GM18858 (cell line): ENCODE measurements at regions not wholly inside any gene's neighbourhood (a gene's known extent, or its start where the extent isn't known, plus 50 kb on each side); places are given as distances from the start of the nearest gene placed in this dataset.

Experiments
- ATAC-seq: cut with Tn5 transposase; IDR thresholded peaks from one replicate; pipeline ENCODE4 v1.9.1; 2021; ENCODE audit not compliant: unreplicated experiment

DNA sequence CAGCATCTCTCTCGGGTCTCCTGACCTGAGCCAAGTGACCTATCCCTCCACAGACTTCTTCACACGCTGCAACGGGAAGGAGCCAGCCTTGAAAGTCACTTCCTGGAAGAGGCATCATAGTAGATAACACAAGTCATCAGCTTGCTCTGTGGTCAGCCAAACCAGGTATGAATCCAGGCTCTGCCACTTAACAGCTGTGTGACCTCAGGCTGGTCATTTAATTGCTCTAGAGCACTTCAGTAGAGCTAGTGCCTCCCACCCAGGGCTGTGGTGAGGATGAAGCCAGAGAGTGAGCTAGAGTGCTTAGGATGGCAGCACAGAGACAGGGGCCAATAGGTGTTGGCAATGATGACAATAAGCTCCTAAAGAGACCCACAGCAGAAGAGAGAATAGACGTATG lies 247.7 kb upstream of the ZMIZ1 start:
- ATAC-seq, result no peak

DNA sequence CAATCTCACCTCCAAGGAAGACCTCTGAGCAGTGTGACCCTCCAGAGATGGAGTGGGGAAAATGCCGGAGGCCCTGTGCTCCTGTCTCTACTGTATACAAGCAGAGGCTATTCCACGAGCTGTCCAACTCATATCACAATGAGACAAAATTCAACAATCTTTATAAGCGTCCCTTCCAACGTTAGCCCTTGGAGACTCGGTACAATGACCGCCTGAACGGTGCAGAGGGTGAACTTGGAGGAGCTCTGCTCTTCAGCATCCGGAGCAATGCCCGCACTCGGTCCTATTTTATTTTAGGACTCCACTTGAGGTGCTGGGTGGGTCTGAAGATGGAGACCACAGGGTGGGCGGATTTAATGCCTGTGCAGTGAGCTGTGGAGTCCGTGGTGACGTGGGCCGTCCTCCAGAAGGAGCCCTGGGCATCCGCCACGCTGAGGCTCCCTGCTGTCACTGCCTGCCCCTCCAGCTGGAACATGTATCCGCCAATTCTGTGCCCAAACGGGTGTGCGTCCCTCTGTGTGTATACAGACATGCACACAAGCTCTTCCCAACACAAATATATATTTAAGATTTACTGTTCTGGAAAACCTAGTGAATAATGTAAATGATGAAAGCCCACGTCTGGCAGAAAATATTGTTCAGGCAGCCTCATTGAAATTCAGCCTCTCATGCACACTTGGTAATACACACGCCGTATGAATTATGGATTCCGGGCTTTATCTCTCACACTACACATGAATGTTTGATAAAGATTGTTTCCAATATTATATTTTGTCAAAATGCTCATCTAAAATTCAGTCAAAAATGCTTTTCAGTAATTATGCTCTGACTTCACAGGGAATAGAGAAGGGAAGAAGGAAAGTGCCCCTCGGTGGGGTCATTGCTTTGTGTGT lies 239.9 kb upstream of the ZMIZ1 start:
- no peak for ATAC-seq

DNA sequence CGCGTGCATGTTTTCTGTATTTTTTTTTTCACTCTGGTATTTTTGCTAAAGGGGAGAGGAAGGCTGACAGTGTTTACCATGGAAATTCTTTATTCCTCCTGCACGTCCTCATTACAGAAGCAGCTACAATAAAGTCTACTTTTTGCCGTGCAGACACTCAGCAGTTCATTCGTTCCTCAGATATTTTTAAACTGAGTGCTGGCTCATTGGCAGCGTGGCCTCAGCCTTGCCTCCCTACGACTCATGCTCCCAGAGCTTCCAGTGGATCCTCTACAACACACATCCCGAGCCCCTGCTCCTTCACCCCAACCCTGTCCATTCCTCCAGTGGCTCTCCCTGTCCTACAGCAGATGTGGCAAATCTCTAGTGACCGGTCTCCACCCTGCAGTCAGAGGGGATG lies 239.2 kb upstream of the ZMIZ1 start:
- ATAC-seq, result no peak

DNA sequence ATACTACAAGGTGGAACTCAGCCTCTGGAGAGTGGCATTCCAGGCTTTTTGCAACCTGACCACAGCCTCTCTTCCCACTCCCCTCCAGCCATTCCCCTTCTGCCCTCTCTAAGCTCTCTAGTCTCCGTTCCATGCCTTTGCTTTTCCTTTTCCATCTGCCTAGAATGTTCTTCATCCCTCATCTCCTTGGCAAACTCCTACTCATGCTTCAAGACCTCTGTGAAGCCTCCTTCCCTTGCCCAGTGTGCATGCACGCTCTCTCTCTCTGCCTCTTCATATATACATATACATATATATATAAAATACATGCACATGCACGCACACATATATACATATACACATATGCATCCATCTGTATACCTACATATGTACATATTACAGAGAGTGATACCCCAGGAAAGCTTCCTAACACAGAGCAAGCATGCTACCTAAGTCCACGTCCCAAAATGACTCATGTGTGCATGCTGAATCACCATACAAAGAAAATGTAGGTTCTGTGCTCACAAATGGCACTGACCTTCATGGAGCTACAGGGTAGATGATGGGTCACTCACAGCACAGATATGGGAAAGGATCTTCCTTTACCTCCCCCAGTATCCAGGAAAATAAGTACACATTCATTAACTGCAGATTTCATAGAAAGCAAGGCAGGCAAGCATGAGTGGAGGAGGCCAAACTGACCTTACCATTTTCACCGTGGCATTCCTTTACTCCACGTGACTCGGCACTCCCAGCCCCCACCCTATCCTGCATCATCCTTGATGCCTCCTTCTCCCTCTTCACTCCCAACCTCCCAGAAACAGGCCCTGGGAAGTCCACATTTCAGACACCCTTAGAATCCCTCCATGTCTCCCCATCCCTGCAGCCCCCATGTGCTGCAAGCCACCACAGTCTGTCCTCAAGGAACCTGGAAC lies 238.4 kb upstream of the ZMIZ1 start:
- ATAC-seq, result no peak

DNA sequence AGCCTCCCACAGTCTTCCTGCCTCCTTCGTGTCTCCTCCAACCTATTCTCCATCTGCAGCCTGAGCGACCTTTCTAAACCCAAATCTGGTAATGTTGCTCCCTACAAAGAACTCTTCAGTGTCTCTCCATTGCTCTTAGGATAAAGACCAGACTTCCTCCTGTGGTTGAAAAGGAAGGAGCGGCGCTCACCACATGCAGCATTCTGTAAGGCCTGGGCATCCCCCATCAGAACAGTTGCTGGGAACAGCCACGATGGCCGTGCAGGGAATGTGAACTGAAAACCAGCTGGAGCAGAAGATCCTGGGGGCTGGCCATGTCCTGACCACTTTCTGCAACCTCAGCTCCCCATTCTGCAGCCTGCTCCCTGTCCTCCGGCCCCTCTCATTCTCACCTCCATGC lies 237.8 kb upstream of the ZMIZ1 start:
- no peak for ATAC-seq

DNA sequence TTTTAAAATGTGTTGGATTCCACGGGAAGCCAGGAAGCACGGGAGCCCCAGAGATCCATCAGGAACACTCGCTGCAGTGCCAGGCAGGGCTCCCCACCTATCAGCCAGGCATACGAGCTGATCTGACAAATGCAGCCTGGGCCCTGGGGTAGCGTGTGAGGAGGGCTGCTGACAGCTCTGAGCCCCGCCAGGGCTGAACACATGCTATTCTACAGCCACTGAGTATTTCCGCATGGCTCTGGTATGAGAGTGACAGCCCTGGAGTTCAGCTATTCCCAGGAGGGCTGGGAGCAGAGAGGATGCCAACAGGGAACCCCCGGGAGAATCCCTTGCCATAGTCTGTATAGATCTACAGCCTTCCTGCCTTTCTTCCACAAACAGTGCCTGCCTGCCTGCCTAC lies 237.3 kb upstream of the ZMIZ1 start:
- ATAC-seq, result no peak

DNA sequence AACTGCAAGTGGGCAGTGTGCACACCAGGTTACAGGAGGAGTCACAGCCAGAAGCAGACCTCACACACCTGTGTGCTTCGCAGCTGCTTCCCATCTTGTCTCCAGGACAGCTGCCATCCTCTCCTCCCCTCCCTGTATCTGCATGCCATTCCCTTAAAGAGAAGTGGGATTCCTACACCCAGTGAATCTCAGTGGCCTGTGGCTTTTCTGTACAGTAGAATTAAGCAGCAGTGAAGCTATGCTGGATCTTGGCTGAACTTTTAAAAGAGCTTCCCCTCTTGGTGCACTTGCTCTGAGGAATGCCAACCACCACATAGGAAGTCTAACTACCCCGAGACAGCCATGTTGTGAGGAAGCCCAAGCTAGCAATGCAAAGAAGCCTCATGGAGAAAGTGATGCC lies 236.5 kb upstream of the ZMIZ1 start:
- ATAC-seq, result no peak

DNA sequence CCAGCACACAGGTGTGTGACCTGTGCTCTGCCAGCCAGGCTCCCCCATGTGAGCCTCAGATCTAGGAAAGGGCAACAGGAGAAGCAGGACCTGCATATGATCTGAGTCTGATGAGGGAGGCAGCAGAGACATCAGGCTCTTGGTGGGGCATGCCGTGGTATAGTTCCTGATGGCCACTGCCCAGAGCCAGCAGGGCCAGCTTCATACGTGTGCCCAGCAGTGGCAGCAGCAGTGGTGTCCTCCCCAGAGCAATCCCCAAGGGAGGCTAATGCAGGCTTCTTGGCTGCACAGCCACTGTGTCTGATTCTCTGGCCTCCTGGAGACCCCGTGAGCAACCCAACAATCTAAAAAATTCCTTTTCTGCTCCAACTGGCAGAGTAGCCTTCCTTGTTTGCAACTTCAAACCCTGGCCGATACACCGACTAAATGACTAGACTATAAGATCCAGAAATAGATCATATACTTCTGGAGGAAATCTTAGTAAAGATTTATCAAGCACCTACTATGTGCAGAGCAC lies 230.6 kb upstream of the ZMIZ1 start:
- no peak for ATAC-seq

DNA sequence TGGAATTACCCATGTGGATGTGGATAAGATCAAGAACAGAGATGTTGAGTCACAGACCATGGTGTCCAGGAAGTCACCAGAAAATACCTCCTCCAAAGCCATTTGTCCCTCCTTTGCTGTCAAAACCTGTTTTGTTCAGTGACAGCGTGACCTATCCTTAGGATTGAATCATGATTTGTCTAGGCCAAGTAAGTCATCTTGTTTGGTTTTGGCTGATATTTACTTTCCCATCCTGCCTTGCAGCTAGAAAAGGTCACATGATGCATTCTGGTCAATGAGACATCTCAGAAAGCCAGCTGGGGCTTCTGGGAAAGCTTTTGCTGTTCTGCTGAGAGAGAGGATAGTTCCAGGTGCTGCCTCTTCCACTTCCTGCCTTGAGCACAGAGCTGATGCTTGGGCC lies 225.3 kb upstream of the ZMIZ1 start:
- ATAC-seq, result no peak

DNA sequence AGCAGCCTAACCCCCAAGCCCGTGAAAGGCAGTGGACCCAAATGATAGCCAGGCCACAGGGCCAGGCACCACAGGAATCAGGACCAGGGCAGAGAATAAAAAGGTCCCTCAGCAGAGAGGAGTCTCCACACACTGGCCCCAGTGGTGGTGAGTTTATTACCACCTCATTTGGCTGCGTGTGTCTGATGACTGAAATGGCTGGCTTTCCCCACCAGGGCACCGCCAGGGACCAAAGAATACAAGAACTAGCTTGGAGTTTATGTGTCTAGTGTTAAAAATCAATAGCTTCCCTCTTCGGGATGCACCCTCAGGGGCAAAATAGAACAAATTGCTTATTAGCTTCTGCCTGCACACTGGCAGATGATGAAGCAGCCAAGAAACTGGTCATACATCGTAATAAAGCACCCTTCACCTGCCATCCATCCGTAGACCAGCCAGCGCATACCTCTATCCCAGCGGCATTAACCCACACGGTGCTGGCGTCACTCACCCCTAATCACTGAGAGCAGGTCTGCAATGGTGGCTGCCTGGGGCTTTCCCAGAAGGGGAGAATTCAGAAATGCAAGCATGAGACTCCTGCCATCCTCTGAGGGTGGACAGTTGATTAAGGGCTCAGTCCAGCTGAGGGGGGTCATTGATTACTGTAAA lies 223.7 kb upstream of the ZMIZ1 start:
- no peak for ATAC-seq

DNA sequence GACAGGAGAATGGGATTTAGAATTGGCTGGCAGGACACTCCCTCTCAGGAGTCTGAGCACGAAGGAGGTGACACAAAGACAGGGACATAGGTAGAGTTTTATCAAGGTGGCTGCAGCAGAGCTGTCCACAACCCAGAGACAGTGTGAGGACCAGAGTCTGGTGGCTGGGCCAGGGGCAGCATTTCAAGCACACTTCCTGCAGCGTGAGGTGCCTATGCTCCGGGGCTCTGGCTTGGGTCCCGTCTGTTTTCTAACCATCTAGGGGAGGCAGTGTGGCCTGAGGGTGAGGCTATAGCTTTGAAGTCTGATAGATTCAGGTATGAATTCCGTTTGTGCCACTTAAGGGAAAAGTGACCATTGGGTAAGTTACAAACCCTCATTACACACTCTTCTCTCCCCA lies 222.7 kb upstream of the ZMIZ1 start:
- no peak for ATAC-seq

DNA sequence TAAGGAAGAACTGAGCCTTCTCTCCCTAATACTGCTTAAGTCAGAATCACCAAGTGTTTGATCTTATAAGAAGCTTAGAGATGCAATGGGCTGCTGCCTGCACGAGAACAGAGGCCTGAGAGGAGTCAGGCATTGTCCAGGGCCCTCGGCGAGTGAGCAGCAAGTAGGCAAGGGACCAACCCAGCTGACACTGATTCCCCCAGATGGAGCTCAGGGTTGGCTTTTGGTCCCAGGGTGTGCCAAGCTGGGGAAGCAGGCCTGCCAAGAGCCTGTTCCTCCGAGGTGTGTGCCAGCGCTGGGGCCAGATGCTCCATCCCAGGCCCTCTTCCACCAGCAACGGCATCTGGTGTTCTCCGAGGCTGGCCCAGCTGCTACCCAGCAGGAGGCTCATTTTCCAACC lies 222.0 kb upstream of the ZMIZ1 start:
- no peak for ATAC-seq

DNA sequence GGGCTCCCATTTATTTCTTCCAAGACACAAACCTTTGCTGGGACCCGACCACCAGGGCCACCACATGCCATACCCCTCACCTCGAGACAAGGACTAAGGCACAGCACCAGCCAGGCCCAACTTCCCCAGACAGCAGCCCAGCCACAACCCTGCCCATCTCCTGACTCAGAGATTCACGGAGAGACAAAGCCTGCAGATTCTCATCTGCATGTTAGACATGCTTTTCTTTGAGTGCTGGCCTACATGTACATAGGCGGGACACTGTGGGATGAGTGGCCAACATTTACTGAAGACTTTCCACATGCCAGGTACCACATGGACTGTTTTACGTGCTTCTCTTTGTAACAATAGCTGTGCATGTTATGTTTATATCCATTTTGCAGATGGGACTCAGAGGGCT lies 221.3 kb upstream of the ZMIZ1 start:
- no peak for ATAC-seq

DNA sequence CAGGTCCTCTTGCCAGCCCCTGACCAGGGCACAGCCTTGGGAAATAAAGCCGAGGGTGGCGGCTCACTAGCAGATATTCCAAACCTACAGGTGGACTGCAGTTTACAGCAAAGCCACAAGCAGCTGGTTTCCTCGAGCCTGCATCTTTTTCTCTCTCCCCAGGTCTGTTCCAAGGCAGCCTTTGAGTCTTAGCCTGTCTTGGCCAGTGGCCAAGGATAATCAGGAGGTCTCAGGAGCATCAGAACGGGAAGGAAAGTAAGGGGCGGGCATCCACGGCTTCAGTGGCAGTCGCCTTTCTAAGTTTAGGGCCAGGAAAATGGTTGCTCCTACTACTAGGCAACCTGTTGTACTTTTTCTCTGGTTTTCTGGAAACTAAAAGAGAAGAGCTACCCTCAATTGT lies 219.7 kb upstream of the ZMIZ1 start:
- no peak for ATAC-seq

DNA sequence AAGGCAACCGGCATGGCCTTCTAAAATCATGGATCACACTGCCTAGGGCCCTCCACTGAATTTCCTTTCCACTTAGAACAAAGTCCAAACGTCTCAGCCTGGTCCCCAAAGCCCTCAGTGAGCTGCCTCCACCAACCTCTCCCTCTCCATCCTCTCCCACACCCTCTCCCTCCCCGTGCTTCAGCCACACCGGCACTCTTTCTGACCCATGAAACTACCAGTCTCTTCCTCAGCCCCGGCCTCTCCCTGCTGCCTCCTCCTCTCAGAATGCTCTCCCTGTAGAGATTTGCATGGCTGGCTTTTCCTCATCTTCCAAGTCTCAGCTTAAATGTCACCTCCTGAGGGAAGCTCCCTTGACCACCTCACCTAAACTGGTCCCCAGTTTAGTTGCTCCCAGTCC lies 219.0 kb upstream of the ZMIZ1 start:
- no peak for ATAC-seq

DNA sequence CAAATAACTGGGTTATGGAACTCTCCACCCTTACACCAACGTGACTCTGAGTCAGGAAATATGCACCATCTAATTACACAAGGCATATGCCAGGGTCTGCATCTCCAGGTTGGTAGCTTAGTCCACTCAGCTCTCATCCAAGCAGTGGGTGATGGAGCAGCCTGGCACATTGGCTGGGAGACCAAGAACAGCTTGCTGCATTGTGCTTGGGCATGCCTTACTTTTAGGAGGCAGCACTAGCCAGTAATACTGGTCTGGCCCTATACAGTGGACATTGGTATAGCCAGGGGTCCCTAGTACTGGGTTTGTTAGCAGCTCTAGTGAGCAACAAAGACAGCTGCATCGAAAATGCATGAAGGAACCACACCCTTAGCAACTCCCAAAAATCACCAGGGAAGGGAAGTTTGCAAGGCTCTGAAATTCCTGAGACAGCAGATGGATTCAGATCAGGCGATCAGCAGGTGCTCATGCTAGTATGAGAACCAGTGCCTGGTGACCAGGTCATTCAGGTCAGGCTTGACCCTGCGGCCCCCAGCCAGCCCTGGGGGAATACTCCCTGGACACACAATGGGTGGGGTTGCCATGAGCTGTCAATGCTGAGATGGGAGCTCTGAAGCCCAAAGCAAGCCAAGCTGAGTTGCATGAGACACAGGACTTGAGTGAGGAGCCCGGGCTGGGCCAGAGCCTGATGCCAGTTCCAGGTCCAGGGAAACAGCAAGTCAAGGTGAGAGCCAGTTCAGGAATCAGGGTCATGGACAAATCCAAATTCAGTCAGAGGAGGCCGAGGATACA lies 217.9 kb upstream of the ZMIZ1 start:
- no peak for ATAC-seq

DNA sequence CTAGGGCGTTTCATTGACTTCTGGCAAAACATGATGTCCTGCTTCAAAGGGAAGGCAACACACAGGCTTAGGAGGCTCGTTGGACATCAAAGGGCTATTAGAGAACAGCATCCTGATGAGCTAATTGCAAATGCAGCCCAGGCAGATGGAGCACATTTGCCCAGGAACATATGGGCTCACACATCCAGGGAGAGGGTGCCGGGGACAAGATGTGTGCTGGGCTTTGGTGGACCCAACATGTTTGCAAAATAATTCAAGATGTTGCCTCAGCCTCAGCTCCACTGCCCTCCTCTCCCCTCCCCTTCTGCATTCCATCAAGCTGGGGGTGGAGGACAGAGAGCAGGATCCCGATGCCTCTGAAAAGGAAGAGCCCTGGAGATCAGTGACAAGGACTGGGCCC lies 217.1 kb upstream of the ZMIZ1 start:
- ATAC-seq, result no peak

DNA sequence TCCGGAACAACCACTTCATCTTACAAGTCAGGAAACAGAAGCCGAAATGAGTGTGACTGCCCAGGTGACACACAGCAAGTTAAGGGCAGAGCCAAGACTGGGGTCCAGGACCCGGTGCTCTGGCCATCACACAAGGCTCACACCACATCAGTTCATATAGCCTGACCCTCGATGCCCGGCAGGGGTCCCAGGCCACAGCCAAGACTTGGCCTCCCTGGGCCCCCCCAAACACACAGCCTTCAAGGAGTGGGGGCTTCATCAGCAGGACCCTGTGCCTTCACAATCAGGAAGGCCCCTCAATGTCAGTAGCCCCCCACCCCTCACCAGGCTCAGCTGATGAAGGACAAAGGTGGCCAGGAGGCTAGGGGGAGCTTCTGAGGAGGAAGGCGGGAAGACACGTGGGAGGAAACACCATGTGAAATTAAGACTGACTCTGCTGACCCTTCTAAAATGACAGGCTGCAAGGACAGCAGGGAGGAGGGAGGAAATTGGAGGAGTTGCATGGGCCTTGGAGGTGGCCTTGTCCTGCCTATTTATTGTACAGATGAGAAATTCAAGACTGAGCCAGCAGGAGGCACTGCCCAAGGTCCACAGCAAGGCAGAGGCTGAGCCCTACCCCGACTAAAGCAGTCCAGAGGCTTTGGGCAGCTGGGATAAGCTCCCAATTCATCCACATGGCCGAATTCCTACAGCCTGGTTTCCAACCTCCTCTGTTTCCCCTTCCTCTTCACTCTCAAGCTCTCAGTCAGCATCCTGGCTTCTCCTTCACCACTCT lies 216.1 kb upstream of the ZMIZ1 start:
- ATAC-seq, result no peak

DNA sequence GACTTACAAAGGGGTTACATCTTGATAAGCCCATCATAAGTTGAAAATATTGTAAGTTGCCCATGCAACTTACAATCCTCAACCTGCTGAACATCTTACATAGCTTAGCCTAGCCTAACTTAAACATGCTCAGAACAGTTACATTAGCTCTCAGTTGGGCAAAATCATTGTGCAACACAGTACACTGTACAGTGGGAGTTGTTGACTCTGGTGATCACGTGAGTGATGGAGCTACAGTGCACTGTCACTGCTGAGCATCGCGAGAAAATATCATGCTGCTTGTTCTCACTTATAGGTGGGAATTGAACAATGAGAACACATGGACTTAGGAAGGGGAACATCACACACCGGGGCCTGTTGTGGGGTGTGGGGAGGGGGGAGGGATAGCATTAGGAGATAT lies 214.9 kb upstream of the ZMIZ1 start:
- no peak for ATAC-seq

DNA sequence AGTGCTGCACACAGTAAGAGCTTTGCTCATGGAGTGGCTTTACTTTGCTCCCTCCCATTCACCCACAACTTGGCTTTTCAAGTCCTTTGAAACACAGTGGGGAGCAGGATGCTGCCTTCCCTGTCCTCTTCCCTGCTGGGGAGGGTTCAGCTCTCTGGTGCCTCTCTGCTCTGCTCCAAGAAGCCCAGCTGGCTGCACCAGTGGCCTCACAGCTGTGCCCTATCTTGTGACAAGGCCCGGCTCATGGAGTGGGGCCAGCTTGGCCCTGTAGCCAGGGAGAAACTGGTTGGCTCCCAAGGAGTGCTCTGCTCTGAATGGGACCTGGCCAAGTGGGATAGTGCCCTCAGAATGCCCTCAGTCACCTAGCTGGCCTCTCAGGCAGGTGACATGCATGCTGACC lies 212.3 kb upstream of the ZMIZ1 start:
- ATAC-seq, result no peak
